H1 (cell line): ENCODE measurements at regions not wholly inside any gene's neighbourhood (a gene's known extent, or its start where the extent isn't known, plus 50 kb on each side); places are given as distances from the start of the nearest gene placed in this dataset.
"Not testable (repeated sequence)": the region's sequence is repeated elsewhere in the genome, so short reads cannot be mapped to it uniquely, and the experiment has no call there.

Experiments used
- CTCF ChIA-PET: fragments of 300-600 bp; sonication (Branson Sonifier 250); formaldehyde crosslinking; loops from one replicate; lab custom pipeline; 2021; ENCODE audit not compliant: partially characterized antibody; lab: Charles Lee
- POLR2A ChIA-PET: fragments of 300-600 bp; sonication (Branson Sonifier 250); formaldehyde crosslinking; loops from one replicate; lab custom pipeline; 2021; ENCODE audit warnings: inconsistent platforms; ENCODE audit not compliant: partially characterized antibody; lab: Charles Lee
- DNase-seq, 2 experiments: peaks; one replicate each; pipeline versions ENCODE4 v3.0.0 to v3.0.0-alpha.2; 2010 to 2022; ENCODE audit warnings: low spot score in 2 of 2, low read depth in 1 of 2, mixed read lengths in 1 of 2
- FAIRE-seq: peaks from 2 replicates; lab custom pipeline; 2011; peaks lifted over from hg19 to GRCh38; lab: Jason Lieb, UNC
- H2AFZ ChIP-seq: 2 replicates; pipeline ENCODE4 v1.8.1; 2012; ENCODE audit warnings: low read length, inconsistent platforms
- H2AK5ac ChIP-seq: 2 replicates; pipeline ENCODE4 v1.6.1; 2013; ENCODE audit warnings: low read depth, low read length
- H2BK120ac ChIP-seq: replicated peaks from 2 replicates; pipeline ENCODE3; 2013; ENCODE audit warnings: low read depth, low read length, inconsistent platforms
- H2BK12ac ChIP-seq: 2 replicates; pipeline ENCODE4 v1.6.1; 2013; ENCODE audit warnings: low read depth, low read length
- H2BK15ac ChIP-seq: 2 replicates; pipeline ENCODE4 v1.6.1; 2013; ENCODE audit warnings: low read length
- H2BK20ac ChIP-seq: 2 replicates; pipeline ENCODE4 v1.6.1; 2013; ENCODE audit warnings: low read length
- H2BK5ac ChIP-seq: 2 replicates; pipeline ENCODE4 v1.6.1; 2013; ENCODE audit warnings: low read depth, low read length
- H3K14ac ChIP-seq: 2 replicates; pipeline ENCODE4 v1.6.1; 2013; ENCODE audit warnings: inconsistent platforms; ENCODE audit not compliant: insufficient read length
- H3K18ac ChIP-seq: 2 replicates; pipeline ENCODE4 v1.6.1; 2013; ENCODE audit warnings: low read length; ENCODE audit errors: extremely low read depth
- H3K23ac ChIP-seq: 2 replicates; pipeline ENCODE4 v1.6.1; 2013; ENCODE audit warnings: inconsistent platforms; ENCODE audit not compliant: insufficient read length
- H3K23me2 ChIP-seq: 2 replicates; pipeline ENCODE4 v1.6.1; 2013; ENCODE audit warnings: low read depth, low read length
- H3K27ac ChIP-seq: 2 replicates; pipeline ENCODE4 v1.6.1; 2011; ENCODE audit warnings: low read depth, low read length, inconsistent platforms
- H3K27me3 ChIP-seq, 4 experiments: replicated peaks in 1 of 4; 1 replicate in 1 of 4; 2 replicates in 3 of 4; pipeline versions ENCODE4 v1.6.1 to v1.8.1; 2011 to 2013; ENCODE audit warnings: low read length in 3 of 4, mild to moderate bottlenecking in 3 of 4, inconsistent platforms in 2 of 4, mixed read lengths in 2 of 4, moderate library complexity in 1 of 4; ENCODE audit not compliant: control insufficient read depth in 3 of 4, insufficient read depth in 3 of 4; ENCODE audit errors: extremely low read depth in 1 of 4
- H3K36me3 ChIP-seq, 4 experiments: 2 replicates each; pipeline versions ENCODE4 v1.6.1 to v1.8.1; 2011 to 2013; ENCODE audit warnings: mild to moderate bottlenecking in 4 of 4, low read length in 3 of 4, moderate library complexity in 2 of 4, control low read depth in 1 of 4, inconsistent platforms in 1 of 4; ENCODE audit not compliant: insufficient read depth in 4 of 4, control insufficient read depth in 2 of 4
- H3K4ac ChIP-seq: replicated peaks from 2 replicates; pipeline ENCODE3; 2013; ENCODE audit warnings: low read length, low read depth, mixed read lengths, inconsistent platforms; ENCODE audit not compliant: insufficient read length
- H3K4me1 ChIP-seq, 4 experiments: replicated peaks in 1 of 4; 1 replicate in 1 of 4; 2 replicates in 3 of 4; pipeline versions ENCODE4 v1.6.1 to v1.8.1; 2011 to 2013; ENCODE audit warnings: low read length in 3 of 4, inconsistent platforms in 2 of 4, mixed read lengths in 1 of 4; ENCODE audit not compliant: insufficient read depth in 4 of 4, control insufficient read depth in 3 of 4
- H3K4me2 ChIP-seq, 2 experiments: 2 replicates each; pipeline versions ENCODE4 v1.6.1 to v1.8.1; 2011 to 2013; ENCODE audit warnings: low read depth in 2 of 2, low read length in 2 of 2, control low read depth in 1 of 2, inconsistent platforms in 1 of 2, mild to moderate bottlenecking in 1 of 2; ENCODE audit not compliant: insufficient read depth in 1 of 2
- H3K4me3 ChIP-seq, 4 experiments: fragments of 200-600, 300-600 bp in 1 of 4; sonication (generic), shearing (Covaris generic), sonication (Bioruptor Twin) in 1 of 4; 2 replicates each; pipeline versions ENCODE4 v1.5.1 to v1.8.1; 2011 to 2016; ENCODE audit warnings: low read length in 4 of 4, low read depth in 3 of 4, control low read depth in 2 of 4, inconsistent platforms in 2 of 4, mild to moderate bottlenecking in 2 of 4, mixed read lengths in 1 of 4, moderate library complexity in 1 of 4; ENCODE audit not compliant: insufficient read depth in 2 of 4; ENCODE audit errors: extremely low read depth in 1 of 4
- H3K56ac ChIP-seq: replicated peaks from 2 replicates; pipeline ENCODE3; 2013; ENCODE audit warnings: low read depth, mild to moderate bottlenecking, mixed read lengths, low read length, inconsistent platforms; ENCODE audit not compliant: insufficient read length
- H3K79me1 ChIP-seq: 2 replicates; pipeline ENCODE4 v1.6.1; 2013; ENCODE audit warnings: low read depth, low read length, control low read depth
- H3K79me2 ChIP-seq, 2 experiments: 2 replicates each; pipeline versions ENCODE4 v1.6.1 to v1.8.1; 2012 to 2013; ENCODE audit warnings: low read length in 2 of 2, mild to moderate bottlenecking in 2 of 2, inconsistent platforms in 1 of 2; ENCODE audit not compliant: insufficient read depth in 2 of 2, control insufficient read depth in 1 of 2
- H3K9ac ChIP-seq, 4 experiments: replicated peaks in 1 of 4; 1 replicate in 1 of 4; 2 replicates in 3 of 4; pipeline versions ENCODE4 v1.6.1 to v1.8.1; 2011 to 2013; ENCODE audit warnings: low read depth in 3 of 4, low read length in 3 of 4, control low read depth in 2 of 4, mild to moderate bottlenecking in 2 of 4, moderate library complexity in 2 of 4, inconsistent platforms in 1 of 4; ENCODE audit errors: extremely low read depth in 1 of 4
- H3K9me3 ChIP-seq, 2 experiments: 2 replicates each; pipeline versions ENCODE4 v1.6.1 to v1.8.1; 2012 to 2013; ENCODE audit warnings: mild to moderate bottlenecking in 2 of 2, moderate library complexity in 2 of 2, control low read depth in 1 of 2, inconsistent platforms in 1 of 2, low read depth in 1 of 2, low read length in 1 of 2, mixed read lengths in 1 of 2; ENCODE audit not compliant: insufficient read depth in 2 of 2
- H4K20me1 ChIP-seq, 2 experiments: replicated peaks in 1 of 2; 2 replicates each; pipeline versions ENCODE3 to v1.8.1; 2011 to 2013; ENCODE audit warnings: inconsistent platforms in 2 of 2, low read length in 2 of 2, mild to moderate bottlenecking in 1 of 2; ENCODE audit not compliant: insufficient read depth in 2 of 2, control insufficient read depth in 1 of 2
- H4K5ac ChIP-seq: 2 replicates; pipeline ENCODE4 v1.6.1; 2013; ENCODE audit warnings: low read length, low read depth, mixed read lengths, inconsistent platforms; ENCODE audit not compliant: insufficient read length
- H4K8ac ChIP-seq: 2 replicates; pipeline ENCODE4 v1.8.0; 2013; ENCODE audit warnings: mild to moderate bottlenecking, moderate library complexity, low read length, inconsistent platforms; ENCODE audit not compliant: insufficient read depth; ENCODE audit errors: extremely low read depth
- H4K91ac ChIP-seq: replicated peaks from 2 replicates; pipeline ENCODE3; 2013; ENCODE audit warnings: low read length, mixed read lengths, inconsistent platforms; ENCODE audit not compliant: insufficient read length
- KDM1A ChIP-seq: fragments of 200-600, 300-600 bp; sonication (generic); IDR thresholded peaks from 2 replicates; pipeline ENCODE4 v1.7.1; 2016; ENCODE audit warnings: mild to moderate bottlenecking, low read length, borderline replicate concordance
- KDM4A ChIP-seq: IDR thresholded peaks from one replicate; pipeline ENCODE4 v1.7.1; 2012; ENCODE audit warnings: low read depth, mild to moderate bottlenecking, moderate library complexity, low read length, inconsistent platforms; ENCODE audit not compliant: severe bottlenecking
- SAP30 ChIP-seq: fragments of 300-600 bp; sonication (generic); IDR thresholded peaks from 2 replicates; pipeline ENCODE4 v1.7.1; 2012; ENCODE audit warnings: low read length, moderate library complexity, mild to moderate bottlenecking, inconsistent platforms; ENCODE audit not compliant: insufficient read depth, insufficient replicate concordance
- SP2 ChIP-seq: IDR thresholded peaks from 2 replicates; pipeline ENCODE4 v1.6.1; 2012; ENCODE audit warnings: mild to moderate bottlenecking, low read length, inconsistent platforms
- WGBS, 2 experiments: shearing (Covaris generic) in 1 of 2; methylation state at CpG; one replicate each; pipeline versions ENCODE4 v1.1.6 to v1.1.7; 2013 to 2015; ENCODE audit warnings: low lambda C conversion rate in 2 of 2, mixed read lengths in 2 of 2, inconsistent platforms in 1 of 2, low coverage in 1 of 2, missing lambda C conversion rate in 1 of 2; ENCODE audit not compliant: insufficient replicate concordance in 2 of 2, insufficient coverage in 1 of 2, insufficient read length in 1 of 2; ENCODE audit errors: extremely low coverage in 1 of 2, missing lambda C conversion rate in 1 of 2; 5-methylcytosine and 5-hydroxymethylcytosine counted together

DNA sequence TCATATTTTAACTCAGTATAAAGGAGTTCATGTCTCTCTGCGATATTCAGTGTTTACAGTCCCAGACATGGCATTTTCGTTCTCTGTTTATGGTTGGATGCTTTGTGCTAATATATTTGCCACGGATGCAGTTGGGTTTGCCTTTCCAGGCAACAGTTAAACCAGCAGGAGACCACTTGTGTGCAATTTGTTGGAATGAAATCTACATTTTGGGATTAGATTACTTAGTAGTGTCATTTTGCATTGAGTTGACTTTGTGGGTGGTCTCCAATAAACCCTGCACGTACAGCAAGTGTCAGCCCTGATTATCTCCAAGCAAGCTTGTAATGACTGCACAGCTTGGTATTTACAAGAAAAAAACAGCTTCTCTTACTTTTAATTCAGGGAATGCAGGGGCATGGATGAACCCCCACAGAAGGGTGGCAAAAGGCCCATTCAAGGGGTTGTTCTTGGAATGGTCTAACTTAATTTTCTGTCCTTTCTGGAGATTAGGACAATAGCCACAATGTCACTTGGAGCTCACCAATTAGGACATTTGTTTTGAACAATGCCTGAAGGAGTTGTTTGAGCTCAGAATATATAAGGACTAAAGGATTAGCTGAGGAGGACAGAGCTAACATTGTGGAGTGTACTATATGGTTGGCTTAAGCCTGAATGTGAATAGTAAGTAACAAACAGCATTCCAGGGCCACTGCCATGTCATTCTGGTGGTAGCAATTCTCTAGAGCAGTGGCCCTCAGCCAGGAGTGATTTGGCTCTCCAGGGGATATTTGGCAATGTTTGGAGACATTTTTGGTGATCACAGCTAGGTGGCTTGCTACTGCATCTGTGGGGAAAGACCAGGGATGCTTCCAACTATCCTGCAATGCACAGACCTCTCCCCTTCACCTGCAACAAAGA lies 121.5 kb downstream of the SLC4A3 start (continued):
- TF ChIP-seq SAP30 (no peak), KDM1A (no peak), SP2 (no peak), KDM4A (no peak)

DNA sequence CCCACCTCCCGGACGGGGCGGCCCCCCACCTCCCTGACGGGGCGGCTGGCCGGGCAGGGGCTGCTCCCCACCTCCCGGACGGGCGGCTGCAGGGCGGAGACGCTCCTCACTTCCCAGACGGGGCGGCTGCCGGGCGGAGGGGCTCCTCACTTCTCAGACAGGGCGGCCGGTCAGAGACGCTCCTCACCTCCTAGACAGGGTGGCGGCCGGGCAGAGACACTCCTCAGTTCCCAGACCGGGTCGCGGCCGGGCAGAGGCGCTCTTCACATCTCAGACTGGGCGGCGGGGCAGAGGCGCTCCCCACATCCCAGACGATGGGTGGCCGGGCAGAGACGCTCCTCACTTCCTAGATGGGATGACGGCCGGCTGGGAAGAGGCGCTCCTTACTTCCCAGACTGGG lies 123.7 kb downstream of the SLC4A3 start:
- H2AFZ ChIP-seq, H3K23me2 ChIP-seq, H3K4me2 ChIP-seq, DNase-seq, H2AK5ac ChIP-seq, H3K18ac ChIP-seq, H2BK15ac ChIP-seq, H3K36me3 ChIP-seq, H4K20me1 ChIP-seq, H2BK12ac ChIP-seq, FAIRE-seq, H3K79me1 ChIP-seq, POLR2A ChIA-PET, H3K23ac ChIP-seq, H3K9ac ChIP-seq, H4K91ac ChIP-seq, H3K4me1 ChIP-seq, H2BK20ac ChIP-seq, H2BK120ac ChIP-seq, H4K8ac ChIP-seq, H3K14ac ChIP-seq, H2BK5ac ChIP-seq, H3K56ac ChIP-seq, H4K5ac ChIP-seq, H3K27ac ChIP-seq, H3K27me3 ChIP-seq, H3K4ac ChIP-seq, H3K79me2 ChIP-seq, CTCF ChIA-PET, H3K4me3 ChIP-seq: not testable (repeated sequence)
- WGBS, 2 experiments, result 94% methylated on average over 7 of the region's 34 CpGs; no CpG with 5 or more reads in 1 of the 2 experiments
- H3K9me3 ChIP-seq, result peaks cover 0 to 18% of the 10 kb centered on the region in 2 experiments; a peak in 2 of 4 replicates
